SK-N-SH treated with all-trans-retinoic acid at 6 μM for 48 hours (cell line): ENCODE measurements at regions not wholly inside any gene's neighbourhood (a gene's known extent, or its start where the extent isn't known, plus 50 kb on each side); places are given as distances from the start of the nearest gene placed in this dataset.

Source experiments
- ARNTL ChIP-seq: fragments of 450-650 bp; formaldehyde crosslinking; IDR thresholded peaks from 2 replicates; pipeline ENCODE4 v1.5.0; 2020; ENCODE audit warnings: low read depth, mild to moderate bottlenecking, moderate library complexity, borderline replicate concordance
- BACH2 ChIP-seq: fragments of 250-450 bp; sonication (Bioruptor Pico); IDR thresholded peaks from 2 replicates; pipeline ENCODE4 v1.9.0; 2021; ENCODE audit warnings: mild to moderate bottlenecking, borderline replicate concordance
- CSDC2 ChIP-seq: fragments of 250-450 bp; sonication (Bioruptor Pico); IDR thresholded peaks from 2 replicates; pipeline ENCODE4 v1.5.0; 2020; ENCODE audit warnings: mild to moderate bottlenecking, moderate library complexity
- ZFP30 ChIP-seq: fragments of 450-650 bp; formaldehyde crosslinking; IDR thresholded peaks from 2 replicates; pipeline ENCODE4 v1.5.0; 2022; ENCODE audit warnings: mild to moderate bottlenecking, moderate library complexity
- ZNF565 ChIP-seq: fragments of 450-650 bp; formaldehyde crosslinking; conservative IDR thresholded peaks from 2 replicates; pipeline ENCODE4 v1.5.0; 2020; ENCODE audit warnings: low read depth, mild to moderate bottlenecking, moderate library complexity
- TF ChIP-seq, protein P1 (sequence below): fragments of 250-450 bp; sonication (Bioruptor Pico); IDR thresholded peaks from 2 replicates; pipeline ENCODE4 v1.8.0; 2020; ENCODE audit warnings: mild to moderate bottlenecking, moderate library complexity, borderline replicate concordance
- TF ChIP-seq, protein P2 (sequence below): fragments of 250-450 bp; sonication (Bioruptor Pico); IDR thresholded peaks from 2 replicates; pipeline ENCODE4 v1.5.1; 2021; ENCODE audit warnings: mild to moderate bottlenecking, moderate library complexity
- TF ChIP-seq, protein P3 (sequence below): fragments of 250-450 bp; sonication (Bioruptor Pico); IDR thresholded peaks from 2 replicates; pipeline ENCODE4 v1.5.1; 2020; ENCODE audit warnings: low read depth, mild to moderate bottlenecking, moderate library complexity

DNA sequence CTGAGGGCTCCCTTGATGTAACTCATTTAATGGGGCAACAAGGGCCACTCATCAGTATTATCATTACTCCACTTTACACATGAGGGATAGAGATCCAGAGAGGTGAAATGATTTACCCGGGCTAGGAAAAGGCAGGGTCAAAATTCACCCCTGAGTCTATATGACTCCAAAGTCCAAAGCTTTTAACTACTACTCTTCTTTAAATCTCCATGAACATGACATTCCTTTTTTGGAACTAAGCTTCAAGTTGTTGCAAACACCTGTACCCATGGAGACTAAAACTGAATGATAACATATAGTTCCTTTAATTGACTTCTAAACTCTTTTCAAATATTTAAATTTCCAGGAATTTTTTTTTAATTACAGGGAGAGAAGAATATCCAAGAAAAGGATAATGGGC lies 292.9 kb upstream of the GADL1 start:
- TF ChIP-seq ARNTL (CRISPR knock-in tag) (no peak), CSDC2 (CRISPR knock-in tag) (no peak), BACH2 (CRISPR knock-in tag) (no peak), ZFP30 (CRISPR knock-in tag) (no peak), ZNF565 (CRISPR knock-in tag) (no peak)
- TF ChIP-seq, protein P1, sequence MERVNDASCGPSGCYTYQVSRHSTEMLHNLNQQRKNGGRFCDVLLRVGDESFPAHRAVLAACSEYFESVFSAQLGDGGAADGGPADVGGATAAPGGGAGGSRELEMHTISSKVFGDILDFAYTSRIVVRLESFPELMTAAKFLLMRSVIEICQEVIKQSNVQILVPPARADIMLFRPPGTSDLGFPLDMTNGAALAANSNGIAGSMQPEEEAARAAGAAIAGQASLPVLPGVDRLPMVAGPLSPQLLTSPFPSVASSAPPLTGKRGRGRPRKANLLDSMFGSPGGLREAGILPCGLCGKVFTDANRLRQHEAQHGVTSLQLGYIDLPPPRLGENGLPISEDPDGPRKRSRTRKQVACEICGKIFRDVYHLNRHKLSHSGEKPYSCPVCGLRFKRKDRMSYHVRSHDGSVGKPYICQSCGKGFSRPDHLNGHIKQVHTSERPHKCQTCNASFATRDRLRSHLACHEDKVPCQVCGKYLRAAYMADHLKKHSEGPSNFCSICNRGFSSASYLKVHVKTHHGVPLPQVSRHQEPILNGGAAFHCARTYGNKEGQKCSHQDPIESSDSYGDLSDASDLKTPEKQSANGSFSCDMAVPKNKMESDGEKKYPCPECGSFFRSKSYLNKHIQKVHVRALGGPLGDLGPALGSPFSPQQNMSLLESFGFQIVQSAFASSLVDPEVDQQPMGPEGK (CRISPR knock-in tag): no peak
- TF ChIP-seq, protein P2, sequence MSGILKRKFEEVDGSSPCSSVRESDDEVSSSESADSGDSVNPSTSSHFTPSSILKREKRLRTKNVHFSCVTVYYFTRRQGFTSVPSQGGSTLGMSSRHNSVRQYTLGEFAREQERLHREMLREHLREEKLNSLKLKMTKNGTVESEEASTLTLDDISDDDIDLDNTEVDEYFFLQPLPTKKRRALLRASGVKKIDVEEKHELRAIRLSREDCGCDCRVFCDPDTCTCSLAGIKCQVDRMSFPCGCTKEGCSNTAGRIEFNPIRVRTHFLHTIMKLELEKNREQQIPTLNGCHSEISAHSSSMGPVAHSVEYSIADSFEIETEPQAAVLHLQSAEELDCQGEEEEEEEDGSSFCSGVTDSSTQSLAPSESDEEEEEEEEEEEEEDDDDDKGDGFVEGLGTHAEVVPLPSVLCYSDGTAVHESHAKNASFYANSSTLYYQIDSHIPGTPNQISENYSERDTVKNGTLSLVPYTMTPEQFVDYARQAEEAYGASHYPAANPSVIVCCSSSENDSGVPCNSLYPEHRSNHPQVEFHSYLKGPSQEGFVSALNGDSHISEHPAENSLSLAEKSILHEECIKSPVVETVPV (CRISPR knock-in tag): no peak
- TF ChIP-seq, protein P3, sequence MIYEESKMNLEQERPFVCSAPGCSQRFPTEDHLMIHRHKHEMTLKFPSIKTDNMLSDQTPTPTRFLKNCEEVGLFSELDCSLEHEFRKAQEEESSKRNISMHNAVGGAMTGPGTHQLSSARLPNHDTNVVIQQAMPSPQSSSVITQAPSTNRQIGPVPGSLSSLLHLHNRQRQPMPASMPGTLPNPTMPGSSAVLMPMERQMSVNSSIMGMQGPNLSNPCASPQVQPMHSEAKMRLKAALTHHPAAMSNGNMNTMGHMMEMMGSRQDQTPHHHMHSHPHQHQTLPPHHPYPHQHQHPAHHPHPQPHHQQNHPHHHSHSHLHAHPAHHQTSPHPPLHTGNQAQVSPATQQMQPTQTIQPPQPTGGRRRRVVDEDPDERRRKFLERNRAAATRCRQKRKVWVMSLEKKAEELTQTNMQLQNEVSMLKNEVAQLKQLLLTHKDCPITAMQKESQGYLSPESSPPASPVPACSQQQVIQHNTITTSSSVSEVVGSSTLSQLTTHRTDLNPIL (CRISPR knock-in tag): no peak
